IPS-15b (cell line): ENCODE measurements at regions not wholly inside any gene's neighbourhood (a gene's known extent, or its start where the extent isn't known, plus 50 kb on each side); places are given as distances from the start of the nearest gene placed in this dataset.

Experiments used
- H3K27me3 ChIP-seq: one replicate; pipeline ENCODE4 v1.6.1; 2013; ENCODE audit warnings: low read length; ENCODE audit not compliant: control insufficient read depth, insufficient read depth
- H3K36me3 ChIP-seq: one replicate; pipeline ENCODE4 v1.6.1; 2013; ENCODE audit warnings: low read length; ENCODE audit not compliant: control insufficient read depth, insufficient read depth
- H3K4me1 ChIP-seq: one replicate; pipeline ENCODE4 v1.6.1; 2013; ENCODE audit warnings: mild to moderate bottlenecking, low read length; ENCODE audit not compliant: control insufficient read depth, insufficient read depth
- H3K4me3 ChIP-seq: one replicate; pipeline ENCODE4 v1.5.1; 2013; ENCODE audit warnings: low read depth, low read length
- H3K9ac ChIP-seq: one replicate; pipeline ENCODE4 v1.6.1; 2013; ENCODE audit warnings: low read depth, mild to moderate bottlenecking, low read length
- H3K9me3 ChIP-seq: one replicate; pipeline ENCODE4 v1.6.1; 2013; ENCODE audit warnings: mild to moderate bottlenecking, low read length; ENCODE audit not compliant: control insufficient read depth, insufficient read depth

DNA sequence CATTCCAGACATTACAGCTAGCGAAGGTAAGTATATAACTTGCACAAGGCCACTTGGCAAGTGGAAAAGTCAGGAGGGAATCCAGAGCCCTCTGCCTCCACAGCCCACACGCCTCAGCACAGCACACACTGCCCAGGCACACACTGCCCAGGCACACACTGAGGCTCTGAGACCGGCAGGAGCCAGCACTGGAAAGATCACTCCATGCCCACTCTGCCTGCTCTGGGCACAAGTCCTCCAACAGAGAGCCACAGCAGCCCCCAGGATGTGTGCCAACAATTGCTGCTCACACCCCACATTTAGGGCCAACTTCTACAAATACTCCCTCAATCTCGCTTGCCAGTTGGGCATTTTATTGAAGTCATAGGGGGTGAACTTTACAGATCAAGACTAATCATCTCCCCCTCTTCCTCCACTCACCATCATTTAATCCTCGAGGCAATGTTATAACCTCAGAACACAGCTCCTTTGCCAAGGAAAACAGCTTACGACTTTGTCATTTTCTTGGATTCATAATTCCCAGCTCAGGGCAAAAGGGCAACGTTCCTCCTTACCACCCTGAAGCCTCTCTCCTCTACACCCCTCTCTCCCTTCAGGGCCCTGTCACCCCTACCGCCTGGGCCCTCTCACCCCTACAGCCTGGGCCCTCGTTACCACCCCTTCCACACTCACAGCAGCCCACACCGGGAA lies 53.0 kb upstream of the TPM1 start:
- H3K9ac ChIP-seq: no peak overlapping the region
- no peaks in the 10 kb centered on the region for H3K4me1 ChIP-seq
- no peaks in the 10 kb centered on the region for H3K27me3 ChIP-seq
- H3K9me3 ChIP-seq: no peaks in the 10 kb centered on the region
- no peaks in the 10 kb centered on the region for H3K36me3 ChIP-seq
- H3K4me3 ChIP-seq: no peak overlapping the region

DNA sequence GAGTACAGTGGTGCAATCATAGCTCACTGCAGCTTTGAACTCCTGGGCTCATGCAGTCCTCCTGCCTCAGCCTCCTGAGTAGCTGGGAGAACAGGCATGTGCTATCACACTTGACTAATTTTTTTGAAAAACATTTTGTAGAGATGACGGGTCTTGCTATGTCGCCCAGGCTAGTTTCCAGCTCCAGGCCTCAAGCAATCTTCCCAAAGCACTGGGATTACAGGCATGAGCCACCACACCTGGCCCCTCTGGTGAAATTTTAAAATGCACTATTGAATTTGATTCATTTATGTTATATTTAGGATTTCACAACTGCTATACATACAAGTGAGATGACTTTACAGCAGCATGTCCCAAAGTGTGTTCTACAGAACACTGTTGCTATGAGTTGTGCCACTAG lies 50.8 kb upstream of the TPM1 start:
- Histone ChIP-seq H3K9ac (no peak overlapping the region), H3K9me3 (no peaks in the 10 kb centered on the region), H3K4me1 (no peaks in the 10 kb centered on the region), H3K27me3 (no peaks in the 10 kb centered on the region), H3K4me3 (no peak overlapping the region), H3K36me3 (no peaks in the 10 kb centered on the region)

DNA sequence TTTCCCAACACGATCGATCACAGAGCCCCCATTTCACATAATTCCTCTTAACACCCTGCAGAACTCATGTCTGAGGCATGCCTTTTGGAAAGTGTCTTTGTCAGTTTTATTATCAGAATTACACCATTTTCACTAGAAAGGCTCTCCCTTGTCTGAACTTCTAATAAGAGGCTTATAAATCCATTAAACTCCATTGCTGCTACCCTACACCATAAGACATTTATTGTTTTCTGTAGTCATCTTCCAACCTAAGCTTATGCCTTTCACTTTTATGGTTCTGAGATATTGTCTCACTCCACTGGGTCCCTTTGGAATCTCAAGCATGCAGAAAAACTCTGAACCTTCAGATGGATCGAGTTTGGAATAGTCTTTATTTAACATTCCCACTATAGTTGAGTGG lies 50.2 kb upstream of the TPM1 start:
- no peaks in the 10 kb centered on the region for H3K36me3 ChIP-seq
- H3K27me3 ChIP-seq: no peaks in the 10 kb centered on the region
- H3K4me1 ChIP-seq: no peaks in the 10 kb centered on the region
- H3K9ac ChIP-seq: no peak overlapping the region
- no peak overlapping the region for H3K4me3 ChIP-seq
- H3K9me3 ChIP-seq: no peaks in the 10 kb centered on the region
